ENCODE measurements at regions not wholly inside any gene's neighbourhood (a gene's known extent, or its start where the extent isn't known, plus 50 kb on each side); places are given as distances from the start of the nearest gene placed in this dataset.
A peak's percentile ranks its signal among the peaks of the same experiment; 100 is the strongest.
"Not testable (repeated sequence)": the region's sequence is repeated elsewhere in the genome, so short reads cannot be mapped to it uniquely, and the experiment has no call there.

DNA sequence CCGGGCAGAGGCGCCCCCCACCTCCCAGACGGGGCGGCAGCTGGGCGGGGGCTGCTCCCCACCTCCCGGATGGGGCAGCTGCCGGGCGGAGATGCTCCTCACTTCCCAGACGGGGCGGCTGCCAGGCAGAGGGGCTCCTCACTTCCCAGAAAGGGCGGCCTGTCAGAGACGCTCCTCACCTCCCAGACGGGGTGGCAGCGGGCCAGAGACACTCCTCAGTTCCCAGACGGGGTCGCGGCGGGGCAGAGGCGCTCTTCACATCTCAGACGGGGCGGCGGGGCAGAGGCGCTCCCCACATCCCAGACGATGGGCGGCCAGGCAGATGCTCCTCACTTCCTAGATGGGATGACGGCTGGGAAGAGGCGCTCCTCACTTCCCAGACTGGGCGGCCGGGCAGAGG is 1337.9 kb downstream of the BRINP3 start:
- not testable (repeated sequence) for H2BK120ac ChIP-seq (ENCODE audit: insufficient read depth, low read length, poor library complexity); H2BK5ac ChIP-seq (ENCODE audit: low read depth, low read length, poor library complexity); H2BK12ac ChIP-seq (ENCODE audit: low read length); H3K4ac ChIP-seq (ENCODE audit: low read depth, low read length); H3K79me1 ChIP-seq (ENCODE audit: low read length); H4K12ac ChIP-seq (ENCODE audit: low read depth, low read length); H2AFZ ChIP-seq (ENCODE audit: insufficient read depth, low read length, poor library complexity); H3K9ac ChIP-seq (ENCODE audit: low read length); H3K4me1 ChIP-seq (ENCODE audit: control insufficient read depth in 1 of 2, insufficient read depth in 2 of 2, low read length in 2 of 2); H3K18ac ChIP-seq (ENCODE audit: low read length); H3K27ac ChIP-seq (ENCODE audit: low read depth, low read length); H3K79me2 ChIP-seq (ENCODE audit: control insufficient read depth, insufficient read depth, low read length, poor library complexity); H3K14ac ChIP-seq (ENCODE audit: low read length); H4K91ac ChIP-seq (ENCODE audit: low read depth, low read length); H3K9me3 ChIP-seq (ENCODE audit: insufficient read depth, low read depth, low read length); H3K27me3 ChIP-seq (ENCODE audit: insufficient read depth, low read length); H2AK5ac ChIP-seq (ENCODE audit: low read length); H3K4me2 ChIP-seq (ENCODE audit: low read length); H3K4me3 ChIP-seq (ENCODE audit: low read depth, low read length); DNase-seq; H3K23ac ChIP-seq (ENCODE audit: low read length); H3K36me3 ChIP-seq (ENCODE audit: control insufficient read depth in 1 of 2, insufficient read depth in 2 of 2, low read length in 2 of 2); H4K8ac ChIP-seq (ENCODE audit: low read depth, low read length)
- WGBS (ENCODE audit: extremely low coverage, insufficient coverage, insufficient read length), result no CpG with 5 or more reads among the region's 29 CpGs

DNA sequence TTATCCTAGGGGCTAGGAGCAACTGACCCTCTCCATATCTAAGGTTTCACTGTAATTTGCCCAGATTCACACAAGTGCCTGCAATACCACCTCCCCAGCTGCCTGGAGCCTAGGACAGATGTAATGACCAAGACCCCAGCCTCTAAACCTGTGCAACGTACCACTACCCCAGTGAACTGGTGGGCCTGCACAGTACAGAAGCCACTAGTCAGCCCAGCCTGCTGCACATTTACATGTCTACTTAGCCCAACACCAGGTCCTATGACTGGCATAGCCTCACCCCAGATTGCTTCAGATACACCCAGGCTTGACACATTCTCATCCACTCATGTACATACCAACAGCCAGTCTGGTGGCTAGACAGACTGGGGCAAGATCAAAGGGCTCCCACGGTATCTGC is 1336.6 kb downstream of the BRINP3 start:
- H3K4me1 ChIP-seq (ENCODE audit: control insufficient read depth in 1 of 2, insufficient read depth in 2 of 2, low read length in 2 of 2), result no peaks in the 10 kb centered on the region
- H3K27ac ChIP-seq (ENCODE audit: low read depth, low read length), result no peak overlapping the region
- no peak overlapping the region for H3K14ac ChIP-seq (ENCODE audit: low read length)
- H3K9ac ChIP-seq (ENCODE audit: low read length), result no peak overlapping the region
- WGBS (ENCODE audit: extremely low coverage, insufficient coverage, insufficient read length), result no CpG with 5 or more reads among the region's 2 CpGs
- H4K91ac ChIP-seq (ENCODE audit: low read depth, low read length), result no peak overlapping the region
- H3K4ac ChIP-seq (ENCODE audit: low read depth, low read length), result no peak overlapping the region
- H2AK5ac ChIP-seq (ENCODE audit: low read length), result no peak overlapping the region
- H2BK5ac ChIP-seq (ENCODE audit: low read depth, low read length, poor library complexity), result no peak overlapping the region
- H3K23ac ChIP-seq (ENCODE audit: low read length), result no peak overlapping the region
- H3K18ac ChIP-seq (ENCODE audit: low read length), result no peak overlapping the region
- H3K4me3 ChIP-seq (ENCODE audit: low read depth, low read length), result no peak overlapping the region
- DNase-seq, result no peak
- H3K36me3 ChIP-seq (ENCODE audit: control insufficient read depth in 1 of 2, insufficient read depth in 2 of 2, low read length in 2 of 2), result no peaks in the 10 kb centered on the region
- no peak overlapping the region for H3K4me2 ChIP-seq (ENCODE audit: low read length)
- no peak overlapping the region for H2BK12ac ChIP-seq (ENCODE audit: low read length)
- H2BK120ac ChIP-seq (ENCODE audit: insufficient read depth, low read length, poor library complexity), result no peak overlapping the region
- H4K12ac ChIP-seq (ENCODE audit: low read depth, low read length), result no peak overlapping the region
- no peaks in the 10 kb centered on the region for H3K27me3 ChIP-seq (ENCODE audit: insufficient read depth, low read length)
- no peaks in the 10 kb centered on the region for H3K79me2 ChIP-seq (ENCODE audit: control insufficient read depth, insufficient read depth, low read length, poor library complexity)
- no peaks in the 10 kb centered on the region for H3K79me1 ChIP-seq (ENCODE audit: low read length)
- H3K9me3 ChIP-seq (ENCODE audit: insufficient read depth, low read depth, low read length), result peaks cover 7% of the 10 kb centered on the region
- H2AFZ ChIP-seq (ENCODE audit: insufficient read depth, low read length, poor library complexity), result no peak overlapping the region
- no peak overlapping the region for H4K8ac ChIP-seq (ENCODE audit: low read depth, low read length)

DNA sequence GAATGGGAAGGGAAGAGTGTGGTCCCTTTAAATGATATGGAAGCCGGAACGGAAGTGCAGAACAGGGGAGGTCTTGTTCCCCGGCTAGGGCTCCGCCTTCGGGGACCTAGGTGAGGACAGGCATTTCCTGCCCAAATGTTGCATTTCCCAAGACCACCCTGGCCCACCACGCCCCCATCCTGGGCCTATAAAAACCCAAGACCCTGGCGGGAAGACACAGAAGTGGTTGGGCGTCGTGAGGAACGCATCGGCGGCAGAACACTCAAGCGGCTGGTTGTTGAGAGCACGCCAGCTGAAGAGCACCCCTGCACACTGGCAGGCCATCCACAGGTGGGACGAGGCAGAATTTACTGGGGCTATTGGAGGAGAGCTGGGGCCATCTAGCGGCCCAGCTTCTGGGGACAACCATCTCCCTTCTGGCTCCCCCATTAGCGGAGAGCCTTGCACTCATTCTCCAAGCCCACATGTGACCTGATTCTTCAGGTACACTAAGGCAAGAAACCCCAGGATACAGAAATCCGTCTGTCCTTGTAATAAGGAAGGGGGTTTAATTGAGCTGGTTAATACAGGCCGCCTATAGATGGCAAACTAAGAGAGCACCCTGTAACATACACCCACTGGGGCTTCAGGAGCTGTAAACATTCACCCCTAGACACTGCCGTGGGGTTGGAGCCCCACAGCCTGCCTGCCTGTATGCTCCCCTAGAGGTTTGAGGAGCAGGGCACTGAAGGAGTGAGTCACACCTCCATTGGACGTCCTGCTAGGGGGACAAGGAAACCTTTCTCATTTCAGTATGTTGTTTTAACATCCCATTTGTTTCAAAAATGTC is 1327.9 kb downstream of the BRINP3 start:
- no peak overlapping the region for H3K4ac ChIP-seq (ENCODE audit: low read depth, low read length)
- H3K23ac ChIP-seq (ENCODE audit: low read length), result no peak overlapping the region
- no peaks in the 10 kb centered on the region for H3K79me1 ChIP-seq (ENCODE audit: low read length)
- peak in 1 of 2 donors; percentile 6 for DNase-seq
- H3K79me2 ChIP-seq (ENCODE audit: control insufficient read depth, insufficient read depth, low read length, poor library complexity), result no peaks in the 10 kb centered on the region
- no peak overlapping the region for H3K18ac ChIP-seq (ENCODE audit: low read length)
- no peak overlapping the region for H2BK120ac ChIP-seq (ENCODE audit: insufficient read depth, low read length, poor library complexity)
- no peaks in the 10 kb centered on the region for H3K36me3 ChIP-seq (ENCODE audit: control insufficient read depth in 1 of 2, insufficient read depth in 2 of 2, low read length in 2 of 2)
- no peaks in the 10 kb centered on the region for H3K4me1 ChIP-seq (ENCODE audit: control insufficient read depth in 1 of 2, insufficient read depth in 2 of 2, low read length in 2 of 2)
- no peak overlapping the region for H2BK5ac ChIP-seq (ENCODE audit: low read depth, low read length, poor library complexity)
- H2AK5ac ChIP-seq (ENCODE audit: low read length), result no peak overlapping the region
- H3K4me2 ChIP-seq (ENCODE audit: low read length), result no peak overlapping the region
- H3K27me3 ChIP-seq (ENCODE audit: insufficient read depth, low read length), result no peaks in the 10 kb centered on the region
- no peak overlapping the region for H3K14ac ChIP-seq (ENCODE audit: low read length)
- no CpG with 5 or more reads among the region's 21 CpGs for WGBS (ENCODE audit: extremely low coverage, insufficient coverage, insufficient read length)
- no peak overlapping the region for H4K8ac ChIP-seq (ENCODE audit: low read depth, low read length)
- H3K27ac ChIP-seq (ENCODE audit: low read depth, low read length), result no peak overlapping the region
- H4K91ac ChIP-seq (ENCODE audit: low read depth, low read length), result no peak overlapping the region
- H3K9me3 ChIP-seq (ENCODE audit: insufficient read depth, low read depth, low read length), result no peaks in the 10 kb centered on the region
- no peak overlapping the region for H3K4me3 ChIP-seq (ENCODE audit: low read depth, low read length)
- no peak overlapping the region for H2AFZ ChIP-seq (ENCODE audit: insufficient read depth, low read length, poor library complexity)
- no peak overlapping the region for H3K9ac ChIP-seq (ENCODE audit: low read length)
- H4K12ac ChIP-seq (ENCODE audit: low read depth, low read length), result no peak overlapping the region
- no peak overlapping the region for H2BK12ac ChIP-seq (ENCODE audit: low read length)

DNA sequence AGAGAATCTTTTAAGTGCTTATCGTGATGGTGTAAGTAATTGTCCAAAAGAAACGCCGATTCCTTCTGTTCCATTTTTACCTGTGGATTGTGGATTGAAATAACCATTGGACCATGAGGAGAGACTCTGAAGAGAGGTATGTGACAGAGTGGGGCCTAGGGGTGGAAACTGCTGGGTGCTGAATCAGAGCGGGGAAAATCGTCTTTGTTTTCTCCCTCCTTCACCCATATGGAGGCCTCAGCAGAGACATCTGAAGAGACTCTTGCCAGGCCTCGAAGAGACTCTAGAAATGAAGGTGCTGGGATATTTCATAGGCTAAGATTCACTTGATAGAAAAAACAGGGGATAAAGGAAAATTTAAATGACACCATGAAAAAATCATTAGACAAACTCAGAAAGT is 1327.0 kb downstream of the BRINP3 start:
- Histone ChIP-seq H2BK120ac (ENCODE audit: insufficient read depth, low read length, poor library complexity) (no peak overlapping the region), H2AFZ (ENCODE audit: insufficient read depth, low read length, poor library complexity) (no peak overlapping the region), H2AK5ac (ENCODE audit: low read length) (no peak overlapping the region), H3K27me3 (ENCODE audit: insufficient read depth, low read length) (no peaks in the 10 kb centered on the region), H3K18ac (ENCODE audit: low read length) (no peak overlapping the region), H2BK5ac (ENCODE audit: low read depth, low read length, poor library complexity) (no peak overlapping the region), H4K91ac (ENCODE audit: low read depth, low read length) (no peak overlapping the region), H4K12ac (ENCODE audit: low read depth, low read length) (no peak overlapping the region), H3K23ac (ENCODE audit: low read length) (no peak overlapping the region), H3K4ac (ENCODE audit: low read depth, low read length) (no peak overlapping the region), H3K9me3 (ENCODE audit: insufficient read depth, low read depth, low read length) (no peaks in the 10 kb centered on the region), H3K4me2 (ENCODE audit: low read length) (no peak overlapping the region), H4K8ac (ENCODE audit: low read depth, low read length) (no peak overlapping the region), H3K27ac (ENCODE audit: low read depth, low read length) (no peak overlapping the region), H3K9ac (ENCODE audit: low read length) (no peak overlapping the region), H3K4me1 (ENCODE audit: control insufficient read depth in 1 of 2, insufficient read depth in 2 of 2, low read length in 2 of 2) (no peaks in the 10 kb centered on the region), H3K14ac (ENCODE audit: low read length) (no peak overlapping the region), H3K79me1 (ENCODE audit: low read length) (no peaks in the 10 kb centered on the region), H2BK12ac (ENCODE audit: low read length) (no peak overlapping the region), H3K36me3 (ENCODE audit: control insufficient read depth in 1 of 2, insufficient read depth in 2 of 2, low read length in 2 of 2) (no peaks in the 10 kb centered on the region), H3K79me2 (ENCODE audit: control insufficient read depth, insufficient read depth, low read length, poor library complexity) (no peaks in the 10 kb centered on the region), H3K4me3 (ENCODE audit: low read depth, low read length) (no peak overlapping the region)
- DNase-seq, result no peak
- no CpG with 5 or more reads among the region's 6 CpGs for WGBS (ENCODE audit: extremely low coverage, insufficient coverage, insufficient read length)

All from trophoblast cell (in vitro differentiated cells and primary cell).